Osteocyte (in vitro differentiated cells): ENCODE measurements at regions not wholly inside any gene's neighbourhood (a gene's known extent, or its start where the extent isn't known, plus 50 kb on each side); places are given as distances from the start of the nearest gene placed in this dataset.

ENCODE experiments used
- DNase-seq: peaks from one replicate; pipeline ENCODE4 v3.0.0; 2021; ENCODE audit warnings: mixed read lengths; ENCODE audit not compliant: unreplicated experiment; ENCODE audit errors: extremely low spot score
- H3K27ac Mint-ChIP-seq: one replicate; pipeline ENCODE4 v1.8.0; 2021; ENCODE audit warnings: mild to moderate bottlenecking, mixed read lengths; ENCODE audit not compliant: unreplicated experiment
- H3K27me3 Mint-ChIP-seq: one replicate; pipeline ENCODE4 v1.8.0; 2021; ENCODE audit warnings: mixed read lengths; ENCODE audit not compliant: unreplicated experiment
- H3K36me3 Mint-ChIP-seq: one replicate; pipeline ENCODE4 v1.8.0; 2021; ENCODE audit warnings: mixed read lengths; ENCODE audit not compliant: unreplicated experiment
- H3K4me1 Mint-ChIP-seq: one replicate; pipeline ENCODE4 v1.8.0; 2021; ENCODE audit warnings: mixed read lengths; ENCODE audit not compliant: unreplicated experiment
- H3K4me3 Mint-ChIP-seq: one replicate; pipeline ENCODE4 v1.8.0; 2021; ENCODE audit warnings: mild to moderate bottlenecking, moderate library complexity, mixed read lengths; ENCODE audit not compliant: unreplicated experiment
- H3K9me3 Mint-ChIP-seq: one replicate; pipeline ENCODE4 v1.8.0; 2021; ENCODE audit warnings: mixed read lengths; ENCODE audit not compliant: unreplicated experiment
- TF ChIP-seq, protein P1 (sequence below): fragments of 200-600 bp; sonication (generic); IDR thresholded peaks from 2 replicates; pipeline ENCODE4 v1.5.0; 2021; ENCODE audit warnings: antibody characterized with exemption, mild to moderate bottlenecking, moderate library complexity

DNA sequence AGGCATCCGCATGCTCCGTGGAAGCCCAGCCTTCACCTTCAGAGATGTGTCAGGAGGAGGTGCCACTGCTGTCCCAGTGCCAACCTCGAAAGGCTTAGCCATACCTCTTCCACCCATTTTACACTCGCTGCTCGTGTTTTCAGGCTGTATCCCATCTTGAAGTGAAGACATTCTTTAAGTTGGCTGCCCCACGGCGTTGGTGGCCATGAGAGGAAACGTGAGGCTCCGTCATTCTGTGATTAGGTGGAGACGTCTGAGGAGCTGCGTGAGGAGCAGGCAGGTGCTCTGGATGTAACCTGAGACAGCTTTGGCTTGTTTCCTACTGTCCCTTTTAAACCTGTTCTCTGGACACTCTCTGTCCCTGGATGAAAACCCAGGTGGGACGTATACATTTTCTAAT, 159.9 kb upstream of the RNF32 start:
- TF ChIP-seq, protein P1, sequence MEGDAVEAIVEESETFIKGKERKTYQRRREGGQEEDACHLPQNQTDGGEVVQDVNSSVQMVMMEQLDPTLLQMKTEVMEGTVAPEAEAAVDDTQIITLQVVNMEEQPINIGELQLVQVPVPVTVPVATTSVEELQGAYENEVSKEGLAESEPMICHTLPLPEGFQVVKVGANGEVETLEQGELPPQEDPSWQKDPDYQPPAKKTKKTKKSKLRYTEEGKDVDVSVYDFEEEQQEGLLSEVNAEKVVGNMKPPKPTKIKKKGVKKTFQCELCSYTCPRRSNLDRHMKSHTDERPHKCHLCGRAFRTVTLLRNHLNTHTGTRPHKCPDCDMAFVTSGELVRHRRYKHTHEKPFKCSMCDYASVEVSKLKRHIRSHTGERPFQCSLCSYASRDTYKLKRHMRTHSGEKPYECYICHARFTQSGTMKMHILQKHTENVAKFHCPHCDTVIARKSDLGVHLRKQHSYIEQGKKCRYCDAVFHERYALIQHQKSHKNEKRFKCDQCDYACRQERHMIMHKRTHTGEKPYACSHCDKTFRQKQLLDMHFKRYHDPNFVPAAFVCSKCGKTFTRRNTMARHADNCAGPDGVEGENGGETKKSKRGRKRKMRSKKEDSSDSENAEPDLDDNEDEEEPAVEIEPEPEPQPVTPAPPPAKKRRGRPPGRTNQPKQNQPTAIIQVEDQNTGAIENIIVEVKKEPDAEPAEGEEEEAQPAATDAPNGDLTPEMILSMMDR: no peak
- H3K4me1 Mint-ChIP-seq: no peaks in the 10 kb centered on the region
- no peak overlapping the region for H3K4me3 Mint-ChIP-seq
- H3K27ac Mint-ChIP-seq: no peak overlapping the region
- H3K27me3 Mint-ChIP-seq: no peaks in the 10 kb centered on the region
- H3K9me3 Mint-ChIP-seq: no peaks in the 10 kb centered on the region
- no peaks in the 10 kb centered on the region for H3K36me3 Mint-ChIP-seq
- DNase-seq: peak; percentile 56

DNA sequence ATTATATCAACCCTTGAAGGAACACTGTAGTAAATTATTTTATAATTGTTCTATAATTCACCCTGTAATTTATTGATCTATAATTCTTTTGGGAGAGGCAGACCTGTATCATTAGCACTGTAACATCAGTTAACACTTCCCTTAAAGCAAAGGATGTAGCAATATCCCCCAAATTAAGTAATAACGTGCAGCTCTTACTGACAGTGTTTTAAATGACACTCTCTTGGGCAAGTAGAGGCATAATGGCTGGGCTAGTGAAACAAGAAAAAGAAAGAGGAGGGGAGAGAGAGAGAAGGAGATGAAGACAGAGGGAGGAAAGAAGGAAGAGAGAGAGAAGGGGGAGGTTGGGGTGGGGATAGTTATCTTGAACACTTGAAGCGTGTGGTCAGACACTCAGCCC, 161.0 kb upstream of the RNF32 start:
- TF ChIP-seq, protein P1: no peak
- no peak for DNase-seq
- Mint-ChIP-seq H3K27ac (no peak overlapping the region), H3K4me3 (no peak overlapping the region), H3K9me3 (no peaks in the 10 kb centered on the region), H3K27me3 (no peaks in the 10 kb centered on the region), H3K4me1 (no peaks in the 10 kb centered on the region), H3K36me3 (no peaks in the 10 kb centered on the region)

DNA sequence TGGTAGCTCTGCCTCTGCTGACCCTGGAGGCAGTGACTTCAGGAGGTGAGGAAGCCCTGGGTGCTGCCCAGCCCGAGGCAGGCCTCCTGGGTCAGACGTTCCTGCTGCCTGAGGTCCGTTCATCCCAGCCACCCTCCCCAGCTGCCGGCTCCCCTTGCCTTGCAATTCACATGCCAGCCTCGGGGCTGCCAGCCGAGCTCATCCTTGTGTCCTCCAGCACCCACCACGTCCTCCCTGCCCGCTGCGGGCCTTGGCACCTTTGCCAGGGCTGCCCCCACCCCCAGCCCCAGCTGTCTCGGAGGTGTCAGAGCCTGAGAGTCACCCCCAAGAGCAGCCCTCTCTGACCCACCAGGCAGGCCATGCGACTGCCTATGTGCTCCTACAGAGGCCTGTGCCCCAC, 162.1 kb upstream of the RNF32 start:
- no peak overlapping the region for H3K4me3 Mint-ChIP-seq
- H3K36me3 Mint-ChIP-seq: no peaks in the 10 kb centered on the region
- peaks cover 8% of the 10 kb centered on the region for H3K4me1 Mint-ChIP-seq
- TF ChIP-seq, protein P1: no peak
- H3K9me3 Mint-ChIP-seq: no peaks in the 10 kb centered on the region
- no peak overlapping the region for H3K27ac Mint-ChIP-seq
- DNase-seq: peak; percentile 84
- H3K27me3 Mint-ChIP-seq: no peaks in the 10 kb centered on the region

DNA sequence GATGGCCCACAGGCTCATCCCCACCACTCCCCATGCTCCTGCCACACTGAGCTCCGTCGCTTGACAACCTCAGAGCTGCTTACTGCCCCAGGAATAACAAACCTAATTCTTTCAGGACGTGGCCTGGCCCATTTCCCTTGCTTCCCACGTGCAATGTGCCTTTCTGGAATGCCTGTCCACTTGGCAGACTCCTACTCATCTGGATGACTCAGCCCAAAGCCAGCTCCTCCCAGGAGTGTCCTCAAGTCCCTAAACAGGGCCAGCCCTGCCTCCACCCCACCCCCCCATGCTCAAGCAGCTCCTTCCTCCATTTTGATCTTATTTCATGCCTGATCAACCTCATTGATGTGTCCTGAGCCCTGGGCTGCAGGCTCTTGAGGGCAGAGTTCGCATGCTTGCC, 164.9 kb upstream of the RNF32 start:
- H3K9me3 Mint-ChIP-seq: no peaks in the 10 kb centered on the region
- no peaks in the 10 kb centered on the region for H3K27me3 Mint-ChIP-seq
- peaks cover 8% of the 10 kb centered on the region for H3K4me1 Mint-ChIP-seq
- H3K36me3 Mint-ChIP-seq: peaks cover 4% of the 10 kb centered on the region
- peak overlapping the region; percentile 64 for H3K27ac Mint-ChIP-seq
- no peak overlapping the region for H3K4me3 Mint-ChIP-seq
- TF ChIP-seq, protein P1: no peak
- DNase-seq: peak; percentile 70

DNA sequence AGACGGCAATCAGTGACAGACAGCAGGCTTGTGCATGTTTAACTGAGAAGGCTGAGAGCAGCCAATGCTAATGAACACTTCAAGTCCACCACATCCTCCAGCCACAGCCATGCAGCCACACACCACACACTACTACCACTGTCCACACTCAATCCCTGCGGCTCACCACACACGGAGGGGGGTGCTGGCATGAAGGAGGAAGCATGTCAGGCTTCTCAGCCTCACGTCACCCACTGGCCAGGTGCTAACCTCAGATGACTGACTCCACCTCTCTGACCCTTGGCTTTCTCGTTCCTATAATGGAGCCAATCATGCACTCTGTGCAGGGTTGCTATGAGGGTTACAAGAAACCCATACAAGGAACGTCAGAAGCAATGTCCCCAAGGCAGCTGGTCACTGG, 165.4 kb upstream of the RNF32 start:
- TF ChIP-seq, protein P1: no peak
- Mint-ChIP-seq H3K27me3 (no peaks in the 10 kb centered on the region), H3K36me3 (peaks cover 4% of the 10 kb centered on the region), H3K4me3 (no peak overlapping the region), H3K4me1 (peaks cover 8% of the 10 kb centered on the region), H3K27ac (no peak overlapping the region), H3K9me3 (no peaks in the 10 kb centered on the region)
- peak; percentile 62 for DNase-seq
